Choroid plexus epithelial cell (primary cell): ENCODE measurements at regions not wholly inside any gene's neighbourhood (a gene's known extent, or its start where the extent isn't known, plus 50 kb on each side); places are given as distances from the start of the nearest gene placed in this dataset.

ENCODE experiments used
- DNase-seq: peaks from one replicate; pipeline ENCODE4 v3.0.0-alpha.2; 2010; ENCODE audit warnings: low read depth
- H3K4me3 ChIP-seq: 2 replicates; pipeline ENCODE4 v1.5.1; 2011; ENCODE audit warnings: low read depth, mild to moderate bottlenecking, control low read depth, low read length, moderate library complexity
- CTCF ChIP-seq: conservative IDR thresholded peaks from 2 replicates; pipeline ENCODE4 v1.5.1; 2011; ENCODE audit warnings: low read depth, mild to moderate bottlenecking, control low read depth, inconsistent platforms, low read length, moderate library complexity

GRCh38 chr1:56225964-56226815 is 353.2 kb downstream of the PLPP3 start:
- no peak for TF ChIP-seq CTCF
- H3K4me3 ChIP-seq, result no peak overlapping the region
- DNase-seq, result no peak

GRCh38 chr1:56223968-56224367 is 355.4 kb downstream of the PLPP3 start:
- no peak for TF ChIP-seq CTCF
- H3K4me3 ChIP-seq, result no peak overlapping the region
- DNase-seq, result no peak

GRCh38 chr1:56222914-56223540 is 356.3 kb downstream of the PLPP3 start:
- no peak overlapping the region for H3K4me3 ChIP-seq
- TF ChIP-seq CTCF, result no peak
- DNase-seq, result no peak

- no peak for TF ChIP-seq CTCF
- no peak overlapping the region for H3K4me3 ChIP-seq
- no peak for DNase-seq
Measured at GRCh38 chr1:56220021-56220420, 359.3 kb downstream of the PLPP3 start.

- no peak overlapping the region for H3K4me3 ChIP-seq
- no peak for DNase-seq
- no peak for TF ChIP-seq CTCF
Measured at GRCh38 chr1:56218023-56218422, 361.3 kb downstream of the PLPP3 start.

GRCh38 chr1:56216218-56216617 is 363.1 kb downstream of the PLPP3 start:
- TF ChIP-seq CTCF, result no peak
- H3K4me3 ChIP-seq, result no peak overlapping the region
- no peak for DNase-seq

- DNase-seq, result no peak
- TF ChIP-seq CTCF, result no peak
- H3K4me3 ChIP-seq, result no peak overlapping the region
Measured at GRCh38 chr1:56215771-56216170, 363.6 kb downstream of the PLPP3 start.
